HG03565 (cell line): ENCODE measurements at regions not wholly inside any gene's neighbourhood (a gene's known extent, or its start where the extent isn't known, plus 50 kb on each side); places are given as distances from the start of the nearest gene placed in this dataset.

Experiments
- ATAC-seq: cut with Tn5 transposase; IDR thresholded peaks from one replicate; pipeline ENCODE4 v1.9.1; 2021; ENCODE audit warnings: mild to moderate bottlenecking, moderate library complexity; ENCODE audit not compliant: unreplicated experiment

DNA sequence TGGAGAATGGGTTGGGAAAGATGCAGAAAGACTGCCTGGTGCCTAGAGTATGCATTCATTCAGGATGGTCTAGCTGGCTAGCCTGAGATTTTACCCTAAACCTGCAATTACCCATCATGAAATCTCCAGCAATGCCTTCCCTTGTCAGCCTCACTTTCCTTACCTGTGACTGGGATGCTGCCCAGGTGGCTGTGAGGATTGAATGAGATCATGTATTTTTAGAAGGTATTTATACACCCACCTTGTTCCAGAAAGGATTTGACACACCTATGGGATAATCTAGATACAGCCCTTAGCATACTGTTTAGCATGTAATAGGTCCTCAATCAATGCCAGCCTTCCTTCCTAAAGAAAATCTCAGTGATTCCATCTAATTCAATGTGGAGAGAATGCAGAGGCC is 561.4 kb downstream of the CDK5RAP2 start:
- no peak for ATAC-seq

DNA sequence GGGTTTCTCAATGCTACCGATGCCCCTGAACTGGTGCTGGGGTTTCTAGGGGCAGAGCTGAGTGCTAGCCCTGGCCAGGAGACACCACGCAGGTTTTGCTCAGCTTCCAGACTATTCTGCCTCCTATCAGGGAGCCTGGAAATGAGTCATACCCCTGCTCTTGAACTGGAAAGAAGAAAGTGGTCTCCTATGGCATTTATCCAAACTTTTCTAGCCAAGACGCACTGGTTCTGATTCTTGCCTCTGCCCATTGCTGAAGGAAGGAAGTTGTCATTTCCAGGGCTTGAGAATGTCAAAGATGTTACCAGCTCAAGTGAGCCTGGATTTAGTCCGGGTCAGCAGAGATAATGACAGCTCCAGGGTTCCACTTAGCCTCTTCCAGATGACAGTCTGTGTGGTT is 561.9 kb downstream of the CDK5RAP2 start:
- no peak for ATAC-seq

DNA sequence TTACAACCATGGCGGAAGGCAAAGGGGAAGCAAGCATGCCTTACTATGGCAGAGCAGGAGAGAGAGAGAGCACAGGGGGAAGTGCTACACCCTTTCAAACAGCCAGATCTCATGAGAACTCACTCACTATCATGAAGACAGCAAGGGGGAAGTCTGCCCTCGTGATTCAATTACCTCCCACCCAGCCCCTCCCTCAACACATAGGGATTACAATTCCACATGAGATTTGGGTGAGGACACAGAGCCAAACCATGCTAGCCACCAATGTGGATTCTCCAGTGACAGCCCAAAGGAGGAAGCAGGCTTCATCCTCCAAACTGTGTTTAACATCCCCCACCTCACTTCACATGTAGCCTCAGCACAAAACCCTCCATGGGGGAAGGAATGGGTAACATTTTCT is 563.7 kb downstream of the CDK5RAP2 start:
- no peak for ATAC-seq

DNA sequence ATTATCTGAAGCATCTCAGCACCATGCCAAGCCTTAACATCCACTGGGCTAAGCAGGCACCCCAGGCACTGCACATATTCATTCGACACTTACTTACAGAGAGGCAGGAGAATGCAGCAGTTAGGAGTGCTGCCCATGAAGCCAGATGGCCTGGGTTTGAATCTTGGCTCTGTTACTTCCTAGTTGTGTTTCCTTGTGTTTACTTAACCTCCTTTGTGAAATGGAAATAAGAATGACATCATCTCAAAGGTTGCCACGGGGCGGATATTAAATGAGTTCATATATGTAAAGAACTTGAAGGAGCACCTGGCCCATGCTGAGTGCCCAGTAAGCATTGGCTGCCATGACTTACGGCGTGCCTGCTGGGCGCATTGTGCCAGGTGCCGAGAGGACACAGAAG is 565.2 kb downstream of the CDK5RAP2 start:
- ATAC-seq, result no peak

DNA sequence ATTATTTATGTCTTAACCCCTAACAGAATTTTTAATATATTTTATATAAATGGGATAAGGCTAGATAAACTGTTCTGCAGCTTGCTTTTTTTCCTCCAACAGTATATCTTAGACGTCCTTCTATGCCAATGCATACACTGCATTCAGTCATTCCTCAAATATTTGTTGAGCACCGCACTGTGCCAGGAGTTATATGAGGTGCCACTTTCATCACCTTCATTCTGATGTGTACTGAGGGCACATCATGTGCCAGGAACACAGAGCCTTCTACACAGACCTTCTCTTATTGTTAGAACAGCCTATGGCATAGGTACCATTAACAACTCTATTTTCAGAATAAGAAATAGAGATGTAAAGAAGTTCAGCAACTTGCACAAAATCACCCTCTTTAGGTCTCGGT is 570.1 kb downstream of the CDK5RAP2 start:
- no peak for ATAC-seq

DNA sequence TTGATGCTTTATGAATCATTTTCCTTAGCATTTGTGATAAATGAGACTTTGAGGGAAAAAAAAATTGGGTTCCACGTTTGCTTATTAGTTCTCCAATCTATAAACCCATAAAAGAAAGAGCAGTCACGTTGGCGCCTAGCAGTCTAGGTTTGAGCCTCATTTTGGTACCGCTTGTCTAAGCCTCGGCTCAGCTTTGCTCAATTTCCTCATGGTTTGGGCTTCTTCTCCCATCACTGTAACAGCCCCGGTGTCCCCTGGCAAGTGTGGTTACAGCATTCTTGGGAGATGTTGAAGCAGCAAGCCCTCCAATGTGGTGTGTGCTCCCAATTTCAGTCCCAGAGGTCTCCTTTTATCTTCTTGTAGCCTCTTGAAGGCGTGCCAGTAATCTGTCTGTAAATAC is 578.4 kb downstream of the CDK5RAP2 start:
- no peak for ATAC-seq

DNA sequence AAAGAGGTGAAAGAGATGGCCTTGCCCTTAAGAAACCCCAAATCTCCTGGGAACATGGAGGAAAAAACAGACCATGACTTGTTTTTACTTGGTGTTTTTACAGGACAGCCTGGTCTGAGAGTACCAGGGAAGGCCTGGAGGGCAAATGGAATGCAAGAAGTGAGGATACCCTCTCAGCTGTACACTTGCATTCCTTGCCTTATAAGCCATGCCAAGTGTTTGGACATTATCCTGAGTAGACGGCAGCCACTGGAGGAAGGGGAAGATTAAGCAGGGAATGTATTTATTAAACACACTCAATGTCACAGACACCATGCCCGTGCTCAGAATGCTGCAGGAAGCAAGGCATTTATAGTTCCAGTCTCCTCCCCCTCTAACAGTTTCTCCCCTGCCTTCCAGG is 581.4 kb downstream of the CDK5RAP2 start:
- ATAC-seq, result no peak

DNA sequence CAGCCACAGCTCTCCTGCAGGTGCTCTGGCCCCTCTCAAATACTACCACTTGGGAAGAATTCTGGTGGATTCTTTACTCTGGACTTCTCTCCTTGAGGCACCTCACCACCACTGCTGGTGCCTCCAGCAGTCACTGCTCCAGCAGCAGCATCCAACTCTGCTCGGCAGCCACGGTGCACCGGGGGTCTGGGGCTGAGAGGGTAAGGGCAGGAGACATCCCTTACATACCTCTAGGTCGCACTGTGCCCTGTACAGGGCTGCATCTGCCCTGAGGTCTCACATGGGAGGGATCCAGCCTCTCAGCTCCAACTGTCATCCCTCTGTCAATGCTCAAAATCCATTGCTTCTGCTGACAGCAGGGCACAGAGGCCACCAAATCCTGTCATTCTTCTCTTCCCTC is 588.2 kb downstream of the CDK5RAP2 start:
- ATAC-seq, result no peak

DNA sequence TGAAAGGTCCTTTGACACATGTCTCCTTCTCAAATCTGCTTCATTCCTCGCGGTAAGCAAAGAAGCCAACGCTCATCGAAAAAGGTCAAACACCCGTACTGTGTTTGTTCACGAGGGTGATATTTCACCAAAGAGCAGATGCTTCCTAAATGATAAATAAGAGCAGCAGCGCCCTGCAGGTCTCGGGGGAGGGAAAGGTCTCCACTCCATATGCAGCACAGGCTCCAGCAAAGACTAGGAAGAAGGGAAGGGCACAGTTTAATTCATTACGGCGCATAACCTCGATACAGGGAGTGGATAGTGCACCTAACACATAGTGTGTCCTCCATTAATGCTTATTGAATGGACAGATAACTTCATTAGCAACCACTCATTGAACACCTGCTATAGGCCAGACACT is 593.3 kb downstream of the CDK5RAP2 start:
- no peak for ATAC-seq

DNA sequence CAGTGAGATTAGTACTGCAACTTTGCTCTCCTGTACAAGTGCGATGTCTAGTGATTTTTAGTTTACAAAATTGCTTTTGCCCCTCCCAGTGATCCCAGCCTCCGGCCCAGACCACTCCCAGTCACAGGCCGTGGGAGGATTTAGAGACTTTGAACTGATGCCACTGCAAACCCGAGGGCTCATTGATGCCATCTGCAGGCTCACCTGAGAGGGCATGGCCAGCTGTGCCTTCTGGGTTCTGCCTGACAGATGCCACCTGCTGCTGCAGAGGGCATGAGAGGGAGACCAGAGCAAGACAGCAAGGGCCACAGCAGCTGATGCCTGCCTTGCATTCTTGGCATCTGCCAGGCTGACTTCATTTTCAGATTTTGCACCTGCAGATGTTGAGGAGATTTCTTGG is 593.8 kb downstream of the CDK5RAP2 start:
- no peak for ATAC-seq

DNA sequence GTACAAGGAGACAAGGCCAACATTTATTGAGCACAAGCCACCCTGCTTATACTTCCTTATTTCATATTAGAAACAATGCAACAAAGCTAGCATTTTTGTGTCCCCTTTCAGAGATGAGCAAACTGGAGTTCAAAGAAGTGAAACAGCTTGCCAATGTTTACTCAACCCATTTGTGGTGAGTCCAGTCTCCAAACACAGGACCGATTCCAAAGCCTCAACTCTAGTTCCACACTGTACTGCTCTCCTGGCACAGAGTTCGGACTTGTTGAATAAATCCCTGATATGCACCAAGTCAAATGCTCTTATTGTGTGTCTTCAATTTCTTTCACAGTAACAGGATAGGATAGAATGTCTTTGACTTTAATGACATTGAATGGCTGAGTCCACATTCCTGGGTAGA is 604.8 kb upstream of the BRINP1 start:
- ATAC-seq, result no peak

DNA sequence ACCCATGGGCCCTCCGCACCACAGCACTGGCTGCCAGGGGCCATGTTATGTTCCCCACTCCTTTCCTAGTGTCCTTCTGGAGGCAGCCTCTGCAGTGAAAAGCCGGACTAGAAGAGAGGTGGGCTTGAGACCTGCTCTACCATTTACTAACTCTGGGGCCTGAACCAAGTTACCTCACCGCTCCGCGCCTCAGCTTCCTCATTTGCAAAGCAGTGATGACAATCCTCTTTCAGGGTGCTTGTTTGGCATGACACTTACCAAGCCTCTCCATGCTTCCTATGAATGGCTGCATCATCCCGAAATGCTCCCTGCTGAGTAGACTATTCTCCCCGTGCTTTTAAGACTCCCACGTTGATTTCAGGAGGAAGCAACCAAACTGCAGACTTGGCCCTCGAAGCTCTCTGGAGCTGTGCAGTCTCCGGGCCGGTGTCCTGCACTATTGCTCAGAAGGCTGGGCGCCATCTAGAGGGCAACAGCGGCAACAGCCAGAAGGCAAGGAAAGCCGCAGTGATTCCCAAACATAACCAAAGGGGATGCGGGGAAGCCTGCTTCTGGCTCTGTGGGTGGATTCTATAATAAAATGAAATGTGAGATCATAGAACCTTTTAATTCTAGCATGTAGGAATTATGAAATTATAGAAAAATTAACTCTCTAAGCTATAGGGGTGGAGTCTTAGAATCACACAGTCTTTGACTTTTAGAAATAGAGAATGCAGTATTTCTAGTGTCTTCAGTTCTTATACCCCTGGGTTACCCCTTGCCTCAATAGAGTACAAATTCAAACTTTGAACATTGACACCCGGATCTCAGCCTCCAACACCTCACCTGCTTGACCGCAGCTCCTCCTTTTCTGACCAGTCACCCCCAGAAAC is 599.8 kb upstream of the BRINP1 start:
- ATAC-seq, result peak; percentile 88

DNA sequence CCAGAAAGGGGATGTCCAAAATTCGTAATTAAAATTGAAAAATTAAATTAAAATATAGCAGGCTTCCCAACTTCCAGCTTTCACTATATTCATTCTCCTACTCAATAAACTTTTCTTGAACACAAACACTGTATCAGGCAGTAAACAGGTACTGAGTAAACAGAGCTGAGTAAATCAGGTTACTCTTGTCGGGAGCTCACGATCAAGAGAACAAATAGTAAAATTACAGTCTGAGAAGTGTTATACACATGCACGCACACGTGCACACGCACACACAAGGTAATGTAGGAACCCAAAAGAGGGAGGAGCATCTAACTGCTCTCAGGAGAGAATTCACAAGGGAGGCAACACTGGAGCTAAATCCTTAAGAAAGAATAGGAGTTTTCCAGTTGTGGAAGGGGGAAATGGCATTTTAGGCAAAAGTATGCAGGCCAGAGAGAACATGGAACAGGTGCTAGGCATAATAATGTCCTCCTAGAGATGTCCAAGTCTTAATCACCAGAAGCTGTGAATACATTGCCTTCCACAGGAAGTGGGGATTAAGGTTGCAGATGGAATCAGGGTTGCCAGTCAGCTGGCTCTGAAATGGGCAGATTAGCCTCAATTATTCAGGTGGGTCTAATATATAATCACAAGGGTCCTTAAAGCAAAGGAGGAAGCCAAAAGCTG is 598.8 kb upstream of the BRINP1 start:
- no peak for ATAC-seq

DNA sequence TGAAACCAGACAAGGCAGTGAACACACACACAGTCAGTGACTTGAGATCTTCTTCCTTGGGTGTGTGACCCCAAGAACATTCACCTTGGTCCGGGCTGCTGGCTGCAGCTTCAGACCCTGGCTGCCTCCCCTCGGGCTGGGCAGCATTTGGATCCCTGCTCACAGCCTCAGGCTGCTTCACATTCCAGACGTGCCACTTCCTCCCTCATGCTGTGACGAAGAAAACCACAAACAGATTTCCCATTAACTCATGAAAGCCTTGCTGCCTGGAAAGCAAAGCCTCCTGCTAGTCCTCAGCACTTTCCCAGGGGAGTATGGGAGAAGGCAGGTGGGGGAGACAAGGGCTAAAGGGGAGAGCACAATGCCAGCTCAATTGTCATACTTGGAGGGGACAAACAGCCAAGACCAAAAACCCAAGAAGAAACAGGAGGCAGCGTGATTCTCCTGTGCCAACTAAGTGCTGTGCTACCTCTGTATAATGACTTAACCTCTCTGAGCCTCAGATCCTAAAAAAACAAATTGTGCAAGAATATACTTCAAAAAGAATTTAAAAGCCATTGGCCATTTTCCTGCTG is 594.6 kb upstream of the BRINP1 start:
- no peak for ATAC-seq

DNA sequence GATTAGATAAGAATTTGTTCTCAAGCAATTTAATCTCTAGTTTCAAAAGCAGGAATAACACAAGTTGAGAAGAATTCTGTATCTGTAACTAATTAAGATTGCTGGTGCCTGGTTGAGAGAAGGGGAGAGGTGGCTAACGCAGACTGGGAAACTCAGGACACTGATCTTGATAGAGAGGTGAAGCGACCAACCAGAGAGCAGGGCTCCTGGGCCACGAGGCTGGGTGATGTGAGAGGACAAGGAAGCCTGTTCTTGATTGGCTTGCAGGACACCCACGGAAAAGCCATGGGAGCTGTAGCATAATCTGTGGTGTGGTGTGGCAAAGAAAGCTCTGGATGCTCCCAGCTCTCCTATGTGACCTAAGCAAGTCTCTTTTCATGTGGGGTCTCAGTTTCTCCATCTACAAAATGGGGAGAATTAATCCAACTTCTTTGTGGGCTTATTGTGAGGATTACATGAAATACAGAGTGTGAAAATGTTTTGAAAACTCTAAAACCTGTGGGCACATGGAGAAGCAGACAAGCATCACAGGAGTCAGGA is 594.1 kb upstream of the BRINP1 start:
- no peak for ATAC-seq

DNA sequence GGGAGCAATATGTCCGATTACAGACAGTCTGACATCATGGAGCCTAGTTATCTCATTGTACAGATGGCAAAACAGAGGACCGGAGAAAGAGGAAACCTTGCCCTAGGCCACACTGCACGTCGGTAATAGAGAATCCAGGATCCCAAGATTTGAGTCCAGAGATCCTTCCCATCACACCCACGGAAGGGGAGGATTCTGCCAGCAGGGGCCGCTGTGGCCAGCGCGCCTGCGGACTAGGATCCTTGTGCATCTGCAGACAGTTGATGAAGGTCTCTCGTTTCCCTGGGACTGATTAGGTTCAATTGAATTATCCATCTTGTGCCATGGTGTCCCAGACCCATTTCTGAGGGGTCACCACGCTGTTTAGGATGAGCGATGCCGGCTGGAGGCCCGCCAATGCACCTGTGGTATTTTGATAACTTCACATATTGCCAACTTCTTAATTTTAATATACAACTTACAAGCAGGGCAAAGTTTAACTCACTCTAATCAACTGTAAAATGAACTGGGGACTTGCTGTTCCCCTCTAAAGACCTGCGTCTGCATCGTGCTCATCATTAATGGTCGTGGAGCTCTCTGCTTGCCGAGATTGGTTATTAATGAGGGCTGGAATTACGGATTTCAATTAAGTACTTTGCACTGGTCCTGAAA is 592.7 kb upstream of the BRINP1 start:
- no peak for ATAC-seq

DNA sequence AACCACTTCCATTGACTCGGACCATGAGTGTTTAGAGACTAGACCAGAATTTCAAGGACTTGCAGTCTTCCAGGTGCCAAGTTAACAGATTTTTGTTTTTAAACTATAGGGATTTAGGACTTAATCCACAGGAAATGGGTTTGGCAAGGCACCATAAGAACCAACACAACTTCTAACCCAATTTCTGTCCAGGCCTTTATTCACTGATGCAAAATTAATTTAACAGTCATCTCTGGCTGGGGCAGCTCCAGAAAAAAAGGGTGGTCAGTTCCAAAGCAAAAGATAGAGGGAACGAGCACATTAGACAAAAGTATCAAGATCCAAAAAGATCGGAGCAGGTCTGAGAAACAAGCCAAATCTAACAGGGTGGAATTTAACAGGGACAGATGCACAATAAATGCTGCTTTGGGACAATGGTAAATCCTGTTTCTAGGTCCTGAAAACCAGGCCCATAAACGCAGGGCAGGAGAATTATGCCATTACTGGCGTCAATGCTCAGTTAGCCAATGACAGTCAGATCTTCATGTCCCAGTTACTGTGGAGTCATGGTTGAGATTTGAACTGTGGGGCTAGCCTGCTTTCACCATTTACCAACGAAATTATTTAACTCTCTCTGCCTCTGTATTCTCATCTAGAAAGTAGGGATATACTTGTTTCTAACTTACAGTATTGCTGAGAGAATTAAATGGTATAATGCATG is 590.8 kb upstream of the BRINP1 start:
- no peak for ATAC-seq

DNA sequence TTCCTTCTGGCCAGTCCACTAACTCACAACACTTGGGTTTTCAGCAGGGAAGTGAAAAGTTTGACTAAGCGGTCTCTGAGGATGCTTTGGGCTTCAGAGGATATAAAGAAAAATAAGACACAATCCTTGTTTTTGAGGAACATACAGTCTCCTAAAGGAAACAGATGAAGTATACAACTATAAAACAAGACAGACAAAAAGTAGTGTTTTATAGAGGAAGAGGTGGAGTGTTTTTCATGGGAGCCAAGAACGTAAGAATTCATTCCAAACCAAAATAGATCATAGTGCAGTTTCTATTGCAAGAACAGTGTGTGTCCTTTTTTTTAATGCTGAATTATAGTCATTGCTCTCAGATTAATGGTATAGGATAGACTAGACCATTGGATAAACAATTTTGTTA is 586.9 kb upstream of the BRINP1 start:
- ATAC-seq, result no peak

DNA sequence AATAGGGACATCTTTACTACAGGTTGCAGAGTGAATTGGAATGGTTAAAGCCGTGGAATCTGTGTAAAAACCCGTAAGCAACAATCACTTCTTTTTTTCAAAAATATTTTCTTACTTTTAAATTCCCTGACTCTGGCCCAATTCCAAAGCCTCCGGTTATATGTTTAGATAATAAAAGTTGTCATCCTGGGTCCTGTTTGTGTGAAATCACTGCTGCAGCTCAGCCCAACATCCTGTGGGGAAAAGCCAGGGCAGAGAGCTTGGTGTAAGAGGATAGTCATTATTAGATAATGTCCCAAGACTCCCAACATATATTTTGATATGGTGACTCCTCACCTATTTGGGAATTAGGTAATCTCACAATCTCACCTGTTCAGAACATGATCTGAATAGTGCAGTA is 586.0 kb upstream of the BRINP1 start:
- ATAC-seq, result no peak

DNA sequence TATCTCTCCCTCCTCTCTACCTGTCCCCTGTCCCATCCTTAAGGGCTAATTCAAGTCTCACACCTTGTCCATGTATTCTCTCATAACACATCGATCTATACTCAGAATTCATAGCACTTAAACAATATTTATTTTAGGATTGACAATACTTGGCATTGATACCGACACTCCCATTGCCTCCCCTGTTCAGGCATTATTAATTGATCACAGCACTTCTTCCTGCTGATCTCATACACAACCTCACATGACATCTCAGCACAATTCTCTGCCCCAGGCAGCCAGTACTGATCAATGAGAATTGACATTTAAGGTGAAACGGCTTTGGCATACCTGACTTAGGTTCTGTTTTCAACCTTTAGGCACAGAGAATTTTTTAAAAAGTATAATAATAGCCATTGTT is 582.4 kb upstream of the BRINP1 start:
- ATAC-seq, result no peak

DNA sequence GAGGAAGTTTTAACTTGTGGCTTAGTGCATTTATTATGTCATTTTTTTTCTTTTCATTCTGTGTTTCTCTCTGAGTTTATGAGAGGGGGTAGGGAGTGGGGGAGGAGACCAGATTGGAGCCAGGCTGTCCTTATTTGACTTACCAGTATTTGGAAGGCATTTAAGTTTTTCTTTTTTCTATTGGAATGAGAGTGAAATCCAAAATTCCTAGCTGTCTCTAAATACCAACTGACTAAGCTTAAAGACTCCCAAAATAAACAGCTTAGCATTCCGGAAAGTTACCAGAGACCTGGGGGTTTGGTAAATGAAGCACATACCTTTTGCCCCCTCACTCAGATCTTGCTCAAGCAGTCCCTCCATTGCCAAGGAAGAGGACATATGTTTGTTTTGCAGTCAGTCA is 581.9 kb upstream of the BRINP1 start:
- no peak for ATAC-seq
